GM18870 (cell line): ENCODE measurements at regions not wholly inside any gene's neighbourhood (a gene's known extent, or its start where the extent isn't known, plus 50 kb on each side); places are given as distances from the start of the nearest gene placed in this dataset.

Experiments used
- ATAC-seq: cut with Tn5 transposase; IDR thresholded peaks from one replicate; pipeline ENCODE4 v1.9.1; 2021; ENCODE audit warnings: moderate library complexity; ENCODE audit not compliant: unreplicated experiment

GRCh38 chr14:81829447-81829846 is 295.8 kb upstream of the SEL1L start:
- ATAC-seq = no peak

GRCh38 chr14:81831128-81831820 is 297.6 kb upstream of the SEL1L start:
- ATAC-seq = no peak

- no peak for ATAC-seq
Measured at GRCh38 chr14:81834308-81834707, 300.7 kb upstream of the SEL1L start.

GRCh38 chr14:81837304-81837703 is 303.7 kb upstream of the SEL1L start:
- ATAC-seq = no peak

- no peak for ATAC-seq
Measured at GRCh38 chr14:81839056-81839455, 305.4 kb upstream of the SEL1L start.

- ATAC-seq = no peak
Measured at GRCh38 chr14:81841346-81841745, 307.7 kb upstream of the SEL1L start.

GRCh38 chr14:81849714-81850113 is 316.1 kb upstream of the SEL1L start:
- ATAC-seq = no peak

- ATAC-seq = no peak
Measured at GRCh38 chr14:81855007-81855406, 321.4 kb upstream of the SEL1L start.

- ATAC-seq = no peak
Measured at GRCh38 chr14:81859046-81859445, 325.4 kb upstream of the SEL1L start.

- ATAC-seq = no peak
Measured at GRCh38 chr14:81868172-81868571, 334.5 kb upstream of the SEL1L start.

GRCh38 chr14:81871706-81872105 is 338.1 kb upstream of the SEL1L start:
- ATAC-seq = no peak

GRCh38 chr14:81884382-81884781 is 350.7 kb upstream of the SEL1L start:
- no peak for ATAC-seq

- ATAC-seq = no peak
Measured at GRCh38 chr14:81886588-81886987, 352.9 kb upstream of the SEL1L start.

GRCh38 chr14:81889529-81889928 is 355.9 kb upstream of the SEL1L start:
- ATAC-seq = no peak

GRCh38 chr14:81890020-81890419 is 356.4 kb upstream of the SEL1L start:
- ATAC-seq = no peak

- ATAC-seq = no peak
Measured at GRCh38 chr14:81903477-81903876, 369.8 kb upstream of the SEL1L start.

- ATAC-seq = no peak
Measured at GRCh38 chr14:81927070-81927469, 393.4 kb upstream of the SEL1L start.

- no peak for ATAC-seq
Measured at GRCh38 chr14:81931828-81932227, 398.2 kb upstream of the SEL1L start.

GRCh38 chr14:81936348-81936747 is 402.7 kb upstream of the SEL1L start:
- ATAC-seq = no peak

GRCh38 chr14:81936902-81937301 is 403.2 kb upstream of the SEL1L start:
- ATAC-seq = no peak

GRCh38 chr14:81938341-81938740 is 404.7 kb upstream of the SEL1L start:
- ATAC-seq = no peak

GRCh38 chr14:81940651-81941050 is 407.0 kb upstream of the SEL1L start:
- ATAC-seq = no peak

GRCh38 chr14:81942071-81942470 is 408.4 kb upstream of the SEL1L start:
- no peak for ATAC-seq
